Central memory CD4-positive, alpha-beta T cell (primary cell): ENCODE measurements at regions not wholly inside any gene's neighbourhood (a gene's known extent, or its start where the extent isn't known, plus 50 kb on each side); places are given as distances from the start of the nearest gene placed in this dataset.
"Not testable (repeated sequence)": the region's sequence is repeated elsewhere in the genome, so short reads cannot be mapped to it uniquely, and the experiment has no call there.

Source experiments
- DNase-seq: peaks from one replicate; pipeline ENCODE4 v3.0.0; 2022

DNA sequence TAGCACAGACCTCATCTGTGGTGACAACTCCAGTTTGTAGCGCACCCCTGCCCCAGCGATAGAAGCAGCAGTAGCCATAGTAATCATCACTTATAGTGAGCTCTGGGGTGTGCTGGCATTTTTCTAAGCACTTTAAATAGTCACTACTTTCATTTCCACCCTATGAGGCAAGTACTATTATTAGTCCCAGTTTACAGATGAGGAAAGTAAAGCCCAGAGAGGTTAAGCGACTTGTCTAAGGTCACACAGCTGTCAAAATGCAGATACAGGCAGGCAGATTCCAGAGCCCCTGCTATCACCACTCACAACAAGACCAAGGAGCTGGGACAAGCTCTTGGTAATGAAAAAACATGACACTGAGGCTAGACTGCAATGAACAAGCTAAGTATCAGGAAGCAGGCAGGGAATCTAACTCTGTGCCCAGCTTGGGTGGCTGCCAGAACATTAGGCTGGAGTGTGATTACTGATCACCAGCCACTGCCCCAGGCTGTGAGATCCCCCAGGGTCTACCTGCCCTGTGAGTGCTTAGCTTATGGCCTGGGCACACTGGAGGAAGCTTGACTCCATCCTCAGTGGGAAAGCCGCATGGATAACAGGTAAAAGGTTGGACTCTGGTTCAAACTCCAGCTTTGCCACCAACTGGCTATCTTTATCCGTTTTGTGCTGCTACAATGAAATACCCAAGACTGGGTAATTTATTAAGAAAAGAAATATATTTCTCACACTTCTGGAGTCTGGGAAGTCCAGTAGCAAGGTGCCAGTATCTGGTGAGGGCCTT lies 561.1 kb downstream of the MN1 start:
- DNase-seq: no peak

DNA sequence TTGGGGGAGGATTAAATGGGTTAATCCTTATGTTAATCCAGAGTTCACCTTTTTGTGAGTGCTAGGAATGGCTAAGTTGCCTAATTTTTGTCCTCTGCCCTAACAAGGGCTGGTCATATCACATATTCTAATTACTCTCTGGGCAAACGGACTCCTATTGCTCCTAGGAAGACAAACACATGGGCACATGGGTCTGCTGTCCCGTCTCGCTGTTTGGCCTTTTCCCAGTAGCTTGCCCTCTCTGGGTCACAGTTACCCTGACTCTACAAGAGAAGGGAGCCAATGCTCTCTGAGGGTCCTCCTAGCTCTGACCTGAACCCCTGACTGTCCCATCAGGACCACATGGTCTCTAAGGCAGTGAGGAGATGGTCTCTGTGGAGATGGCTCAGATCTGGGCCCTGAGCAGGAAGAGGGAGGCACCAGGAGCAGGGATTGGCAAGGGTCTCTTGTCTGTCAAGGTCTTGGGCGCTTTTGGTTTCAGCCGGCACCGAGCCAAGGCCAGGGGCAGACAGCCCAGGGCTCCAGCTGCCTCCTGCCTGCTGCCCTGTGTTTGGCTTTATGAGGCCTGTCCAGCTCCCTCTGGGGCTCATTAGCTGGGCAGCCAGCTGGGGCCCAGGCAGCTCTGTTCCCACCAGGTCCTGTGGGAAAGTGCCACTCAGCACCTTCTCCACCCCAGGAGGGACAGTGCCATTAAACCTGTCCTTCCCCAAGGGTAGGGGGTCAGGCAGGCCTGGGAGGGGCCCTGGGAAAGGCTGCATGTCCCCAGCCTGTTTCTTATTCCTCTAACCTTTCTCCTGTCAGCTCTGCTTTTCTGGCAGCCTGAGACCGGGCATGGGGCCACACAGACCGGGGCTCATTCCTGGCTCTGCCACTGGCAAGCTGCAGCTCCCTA lies 559.9 kb downstream of the MN1 start:
- no peak for DNase-seq

GRCh38 chr22:27242474-27242873 lies 559.1 kb downstream of the MN1 start:
- DNase-seq: no peak

DNA sequence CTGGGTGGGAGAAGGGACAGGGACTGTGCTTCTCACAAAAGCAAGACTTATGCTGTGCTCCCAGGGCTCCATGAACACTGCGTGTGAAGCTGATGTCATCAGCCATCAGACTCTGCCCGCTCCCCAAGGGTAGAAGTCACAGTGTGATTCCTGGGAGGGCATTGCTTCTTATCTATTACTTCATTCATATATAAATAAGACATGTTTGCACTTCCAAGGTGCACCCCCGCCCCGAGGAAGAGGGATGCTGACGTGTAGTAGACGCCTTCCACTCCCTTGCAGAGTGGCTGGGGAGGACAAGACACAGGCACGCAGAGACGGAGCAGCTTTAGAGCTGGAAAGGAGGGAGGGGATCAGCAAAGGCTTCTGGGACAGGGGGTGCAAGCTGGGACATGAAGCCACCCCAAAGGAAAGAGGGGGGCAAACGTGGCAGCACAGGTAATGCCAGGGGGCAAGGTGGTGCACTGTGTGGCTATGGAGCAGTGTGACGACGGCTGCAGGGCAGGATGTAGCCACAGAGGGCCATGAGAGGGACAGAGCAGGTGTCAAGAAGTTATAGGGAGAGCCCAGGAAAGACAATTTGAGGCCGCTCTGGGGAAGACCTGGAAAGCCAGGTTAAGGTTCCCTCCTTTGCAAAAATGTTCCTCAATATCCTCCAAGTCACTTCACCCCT lies 558.5 kb downstream of the MN1 start:
- DNase-seq: no peak

DNA sequence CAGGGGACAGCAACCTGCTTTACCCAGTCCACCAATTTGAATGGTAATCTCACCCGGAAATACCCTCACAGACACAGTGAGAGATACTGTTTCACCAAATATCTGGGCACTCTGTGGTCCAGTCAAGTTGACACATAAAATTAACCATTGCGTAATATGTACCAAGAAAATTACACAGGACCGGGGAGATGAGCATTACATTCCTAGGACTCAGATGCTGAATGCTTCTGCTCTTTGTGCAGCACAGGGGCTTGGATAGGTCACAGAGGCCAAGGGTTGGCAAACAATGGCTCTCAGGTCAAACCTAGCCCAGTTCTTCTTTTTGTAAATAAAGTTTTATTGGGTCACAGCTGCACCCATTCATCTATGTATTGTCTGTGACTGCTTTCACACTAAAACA lies 557.2 kb downstream of the MN1 start:
- DNase-seq: no peak

DNA sequence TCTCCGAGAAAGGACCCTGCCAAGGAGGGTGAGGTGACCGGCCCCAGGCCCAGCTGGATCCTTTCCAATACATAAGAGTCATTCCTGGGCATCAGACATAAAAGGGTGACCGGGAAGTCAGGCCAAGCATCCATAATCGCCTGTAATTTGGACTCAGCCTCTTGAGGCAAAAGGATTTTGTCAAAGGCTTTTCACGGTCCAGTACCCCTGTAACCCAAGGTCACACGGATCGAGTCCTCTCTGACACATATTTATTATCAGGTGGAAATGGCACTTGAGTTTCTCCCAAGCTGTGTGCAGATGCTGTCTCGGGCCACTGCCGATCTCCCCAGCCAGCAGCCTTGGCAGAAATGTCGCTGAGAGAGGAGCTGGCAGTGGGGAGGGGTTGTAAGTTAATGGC lies 556.5 kb downstream of the MN1 start:
- DNase-seq: no peak

- DNase-seq: no peak
These were observed 555.0 kb downstream of the MN1 start for GRCh38 chr22:27246558-27246957.

- DNase-seq: no peak
These were observed 553.7 kb downstream of the MN1 start for GRCh38 chr22:27247701-27248434.

GRCh38 chr22:27250418-27250817 lies 551.1 kb downstream of the MN1 start:
- DNase-seq: no peak

- no peak for DNase-seq
These were observed 550.7 kb downstream of the MN1 start for GRCh38 chr22:27250886-27251285.

GRCh38 chr22:27251563-27251962 lies 550.0 kb downstream of the MN1 start:
- no peak for DNase-seq

DNA sequence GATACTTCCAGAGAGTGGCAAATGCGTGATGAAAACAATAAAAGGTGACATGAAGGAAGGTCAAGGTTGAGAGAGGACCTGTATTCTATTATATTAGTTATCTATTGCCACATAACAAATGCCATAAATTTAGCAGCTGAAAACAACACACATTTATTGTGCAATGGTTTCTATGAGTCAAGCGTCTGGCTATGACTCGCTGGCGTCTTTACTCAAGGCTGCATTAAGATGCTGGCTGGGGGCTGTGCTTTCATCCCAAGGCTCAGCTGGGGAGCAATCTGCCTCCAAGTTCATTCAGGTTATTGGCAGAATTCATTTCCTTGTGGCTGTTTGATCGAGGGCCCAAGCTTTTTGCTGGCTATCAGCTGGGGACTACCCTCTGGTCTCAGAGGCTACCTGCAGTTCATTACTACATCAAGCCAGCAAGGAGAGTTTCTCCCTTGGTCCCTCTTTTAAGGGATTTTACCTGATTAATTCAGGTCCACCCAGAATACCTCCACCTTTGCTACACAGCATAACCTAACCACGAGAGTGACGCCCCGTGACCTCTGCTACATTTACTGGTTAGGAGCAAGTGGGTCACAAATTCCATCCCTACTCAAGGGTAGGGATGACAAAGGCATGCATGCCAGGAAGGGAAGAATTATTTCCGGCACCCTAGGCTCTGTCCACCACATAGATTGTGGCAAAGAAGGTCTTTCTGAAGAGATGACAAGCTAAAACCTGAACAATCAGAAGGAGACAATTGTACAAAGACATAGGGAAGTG lies 549.1 kb downstream of the MN1 start:
- DNase-seq: no peak

GRCh38 chr22:27253108-27253902 lies 548.3 kb downstream of the MN1 start:
- no peak for DNase-seq

DNA sequence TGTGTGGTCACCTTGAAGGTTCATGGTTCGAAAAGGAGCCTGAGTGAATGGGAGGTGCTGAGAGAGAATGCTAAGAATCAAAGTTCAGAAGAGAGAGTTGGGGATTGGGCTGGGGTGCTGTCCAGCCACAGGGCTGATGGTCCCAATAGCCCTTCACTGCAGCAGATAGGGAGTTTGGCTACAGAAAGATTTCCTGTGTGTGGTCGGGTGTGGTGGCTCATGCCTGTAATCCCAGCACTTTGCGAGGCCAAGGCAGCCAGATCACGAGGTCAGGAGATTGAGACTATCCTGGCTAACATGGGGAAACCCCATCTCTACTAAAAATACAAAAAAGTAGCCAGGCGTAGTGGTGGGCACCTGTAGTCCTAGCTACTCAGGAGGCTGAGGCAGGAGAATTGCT lies 547.5 kb downstream of the MN1 start:
- DNase-seq: not testable (repeated sequence)

GRCh38 chr22:27255580-27255979 lies 546.0 kb downstream of the MN1 start:
- DNase-seq: no peak

GRCh38 chr22:27257987-27258386 lies 543.6 kb downstream of the MN1 start:
- no peak for DNase-seq

DNA sequence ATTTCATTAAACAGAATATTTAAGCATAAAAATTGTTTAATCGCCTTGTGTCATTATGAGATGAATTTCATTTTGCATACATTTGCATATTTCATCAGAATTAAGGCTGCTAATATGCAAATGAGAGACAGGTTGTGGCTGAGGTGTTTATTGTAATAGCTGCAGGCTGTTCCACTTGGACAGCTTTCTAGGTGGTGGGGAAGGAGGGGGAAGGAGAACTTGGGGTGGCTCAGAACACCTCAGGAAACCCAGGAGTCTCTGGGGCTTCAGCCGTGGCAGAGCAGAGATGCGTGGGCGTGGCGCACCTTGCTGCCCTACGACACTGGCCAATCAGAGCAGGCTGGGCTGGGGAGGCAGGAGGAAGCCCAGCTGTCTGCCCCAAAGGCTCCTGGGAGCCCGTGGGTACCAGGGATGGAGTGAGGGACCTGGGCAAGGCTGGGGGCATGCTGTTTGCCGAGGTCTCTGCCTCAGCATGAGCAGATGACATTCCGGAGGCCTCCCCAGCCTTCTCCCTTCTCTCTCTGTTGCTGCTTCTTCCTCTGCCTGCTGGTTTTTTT lies 542.9 kb downstream of the MN1 start:
- DNase-seq: no peak

DNA sequence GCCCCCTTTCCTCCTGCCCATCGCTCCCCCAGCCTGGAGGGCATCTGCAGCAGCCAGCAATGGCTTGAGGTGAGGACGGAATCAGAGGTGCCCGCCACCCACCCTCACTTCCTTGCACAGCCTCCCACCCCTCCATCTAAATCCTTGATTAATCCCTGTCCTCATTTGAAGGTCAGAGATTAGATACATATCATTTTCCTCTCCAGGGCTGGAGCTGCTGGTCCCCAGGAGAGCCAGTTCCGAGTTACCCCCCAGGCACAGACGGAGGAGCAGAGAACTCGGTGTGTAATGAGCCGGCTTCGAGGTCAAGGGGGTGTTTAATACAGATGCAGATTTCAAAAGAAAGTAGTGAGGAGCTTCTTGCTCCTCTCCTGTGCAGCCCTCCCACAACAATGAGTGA lies 542.1 kb downstream of the MN1 start:
- no peak for DNase-seq

DNA sequence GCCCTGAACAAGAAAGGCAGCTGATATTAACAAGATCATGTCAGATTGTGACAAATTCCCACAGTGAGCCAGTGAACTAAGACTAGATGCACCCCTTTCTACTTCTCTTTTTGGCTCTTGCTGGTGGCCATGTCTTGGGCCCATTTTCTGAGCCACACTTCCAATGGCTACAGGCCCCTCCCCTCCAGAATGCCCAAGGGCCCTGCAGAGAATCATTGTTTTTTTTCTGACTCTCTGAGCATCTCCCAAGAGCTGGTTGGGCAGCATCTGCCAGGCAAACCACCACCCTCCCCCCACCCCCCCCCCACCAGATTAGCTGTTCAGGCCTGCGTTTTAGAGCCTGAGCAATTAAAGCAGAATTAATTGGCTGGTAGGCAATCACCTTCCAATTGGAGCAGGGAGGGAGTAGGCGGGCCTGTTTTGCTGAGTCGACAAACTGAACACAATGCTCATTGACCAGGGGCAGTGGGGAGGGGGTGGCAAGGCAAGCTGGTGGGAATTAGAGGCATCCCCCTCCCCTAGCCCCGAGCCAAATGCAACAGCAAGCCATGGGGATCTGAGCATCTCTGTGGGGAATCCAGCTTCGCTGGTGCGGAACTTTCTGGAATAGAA lies 541.4 kb downstream of the MN1 start:
- no peak for DNase-seq

- DNase-seq: no peak
These were observed 539.2 kb downstream of the MN1 start for GRCh38 chr22:27262361-27262760.
